NCI-H128 (cell line): ENCODE measurements at regions not wholly inside any gene's neighbourhood (a gene's known extent, or its start where the extent isn't known, plus 50 kb on each side); places are given as distances from the start of the nearest gene placed in this dataset.
A peak's percentile ranks its signal among the peaks of the same experiment; 100 is the strongest.
"Not testable (repeated sequence)": the region's sequence is repeated elsewhere in the genome, so short reads cannot be mapped to it uniquely, and the experiment has no call there.

ENCODE experiments used
- DNase-seq: peaks from one replicate; lab custom pipeline; 2025; ENCODE audit not compliant: unreplicated experiment; lab: John Stamatoyannopoulos, UW

DNA sequence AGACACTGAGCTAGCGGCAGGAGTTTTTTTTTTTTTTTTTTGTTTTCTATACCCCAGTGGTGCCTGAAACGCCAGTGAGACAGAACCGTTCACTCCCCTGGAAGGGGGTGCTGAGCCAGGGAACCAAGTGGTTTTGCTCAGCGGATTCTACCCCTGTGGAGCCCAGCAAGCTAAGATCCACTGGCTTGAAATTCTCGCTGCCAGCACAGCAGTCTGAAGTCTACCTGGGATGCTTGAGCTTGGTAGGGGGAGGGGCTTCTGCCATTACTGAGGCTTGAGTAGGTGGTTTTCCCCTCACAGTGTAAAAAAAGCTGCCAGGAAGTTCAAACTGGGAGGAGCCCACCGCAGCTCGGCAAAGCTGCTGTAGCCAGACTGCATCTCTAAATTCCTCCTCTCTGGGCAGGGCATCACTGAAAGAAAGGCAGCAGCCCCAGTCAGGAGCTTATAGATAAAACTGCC is 173.0 kb downstream of the DMAC1 start:
- not testable (repeated sequence) for DNase-seq

DNA sequence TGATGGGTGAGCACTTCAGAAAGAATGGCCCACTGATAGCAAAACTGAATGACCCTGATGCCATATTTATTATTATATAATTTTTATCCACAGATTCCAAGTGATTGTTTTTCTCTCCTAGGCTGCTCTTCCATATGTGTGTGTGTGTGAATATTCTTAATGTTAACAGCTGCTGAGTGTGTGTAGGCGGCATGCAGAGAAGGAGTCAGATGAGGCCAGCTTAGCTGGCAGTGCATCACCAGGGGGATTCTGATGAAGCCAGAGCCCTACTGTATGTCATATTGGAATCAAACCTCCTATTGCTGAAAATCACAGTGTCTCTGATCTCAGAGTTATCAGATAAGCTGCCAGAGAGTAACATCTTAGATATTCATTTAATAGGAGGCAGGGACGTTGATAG is 177.1 kb downstream of the DMAC1 start:
- no peak for DNase-seq

DNA sequence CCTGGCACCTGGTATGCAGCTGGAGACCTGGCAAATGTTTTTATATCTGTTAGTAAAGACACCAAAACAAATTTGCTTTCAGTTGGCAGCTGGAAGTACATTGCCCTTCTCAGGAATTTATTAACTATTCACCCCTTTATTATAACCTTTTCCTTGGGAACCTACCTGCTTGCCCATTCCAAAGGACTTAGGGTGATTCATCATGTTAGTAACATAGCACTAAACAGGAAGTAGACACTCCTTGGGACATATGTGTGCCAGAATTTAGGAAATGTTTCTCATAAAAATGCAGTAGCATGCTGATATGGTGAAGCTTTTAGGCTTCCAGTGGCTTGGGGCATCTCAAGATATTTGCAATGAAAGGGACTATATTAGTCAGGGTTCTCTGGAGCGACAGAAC is 184.2 kb downstream of the DMAC1 start:
- DNase-seq: no peak

DNA sequence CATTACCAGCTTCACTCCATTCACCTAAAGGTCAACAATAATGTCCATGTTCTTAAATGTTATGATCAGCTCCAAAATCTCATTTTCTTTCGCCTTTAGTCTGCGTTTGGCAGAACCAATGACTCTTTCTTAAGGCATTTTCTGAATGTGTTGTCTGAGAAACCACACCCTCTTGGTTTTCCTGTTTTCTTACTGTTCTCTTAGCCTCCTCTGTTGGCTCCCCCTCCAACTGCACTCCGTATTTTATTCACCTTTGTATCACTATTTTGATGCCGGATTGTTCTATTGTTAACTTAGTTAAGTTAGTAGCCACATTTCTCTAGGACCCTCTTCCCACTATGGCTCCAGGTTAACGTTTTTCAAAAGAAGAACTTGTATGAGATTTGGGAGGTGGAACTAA is 185.6 kb downstream of the DMAC1 start:
- DNase-seq: no peak

DNA sequence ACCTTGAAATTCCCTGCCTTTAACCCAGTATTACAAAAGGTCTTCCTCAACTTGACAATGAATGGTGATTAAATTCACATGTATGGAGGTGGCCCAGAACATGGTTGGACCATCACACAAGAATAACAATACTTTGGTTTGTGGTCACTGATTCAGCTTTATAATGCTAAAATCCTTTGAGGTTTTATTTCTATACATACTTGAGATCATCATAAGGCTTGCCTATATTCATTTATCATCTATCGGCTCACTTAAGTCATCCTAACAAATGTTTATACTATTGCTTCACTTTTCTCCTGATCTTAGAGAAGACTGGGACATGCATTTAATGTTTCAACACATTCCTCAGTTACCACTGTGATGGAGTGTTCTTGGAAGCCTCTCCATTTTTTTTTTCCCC is 191.3 kb downstream of the DMAC1 start:
- no peak for DNase-seq

DNA sequence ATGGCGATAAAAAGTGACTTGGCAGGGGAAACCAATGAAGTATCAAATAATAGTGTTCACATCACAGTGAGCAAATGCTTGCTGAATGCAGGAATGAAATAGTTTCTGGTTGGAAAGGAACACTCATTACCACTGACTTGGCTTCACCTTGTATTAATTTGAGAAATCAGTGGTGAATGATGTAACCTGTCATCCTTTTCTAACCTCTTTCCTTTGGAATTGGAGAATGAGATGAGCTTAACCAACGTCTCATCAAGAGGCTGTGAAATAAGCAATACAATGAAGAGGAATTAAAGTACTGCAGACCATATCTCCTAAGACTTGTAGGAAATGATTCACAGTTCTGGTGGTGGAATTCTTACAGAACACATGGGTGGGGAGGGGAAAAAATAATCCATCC is 192.2 kb downstream of the DMAC1 start:
- DNase-seq: no peak

DNA sequence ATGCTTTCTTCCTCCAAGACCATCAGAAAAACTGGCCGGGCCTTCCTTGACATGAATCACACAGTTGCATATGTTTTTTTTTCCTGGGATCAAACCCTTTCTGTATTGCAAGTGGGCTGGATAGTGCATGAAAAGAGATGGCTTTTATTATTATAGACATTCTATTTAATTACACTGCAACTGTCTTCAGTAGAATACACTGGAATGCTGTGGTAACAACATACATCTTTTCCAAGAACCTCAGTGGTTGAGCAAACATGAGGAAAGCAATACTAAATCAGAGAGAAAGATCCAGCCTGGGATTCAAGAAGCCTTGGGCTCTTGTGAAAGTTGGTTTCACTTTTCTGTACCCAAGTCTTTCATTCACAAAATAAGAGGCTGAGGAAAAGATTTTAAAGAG is 193.0 kb downstream of the DMAC1 start:
- DNase-seq: no peak

DNA sequence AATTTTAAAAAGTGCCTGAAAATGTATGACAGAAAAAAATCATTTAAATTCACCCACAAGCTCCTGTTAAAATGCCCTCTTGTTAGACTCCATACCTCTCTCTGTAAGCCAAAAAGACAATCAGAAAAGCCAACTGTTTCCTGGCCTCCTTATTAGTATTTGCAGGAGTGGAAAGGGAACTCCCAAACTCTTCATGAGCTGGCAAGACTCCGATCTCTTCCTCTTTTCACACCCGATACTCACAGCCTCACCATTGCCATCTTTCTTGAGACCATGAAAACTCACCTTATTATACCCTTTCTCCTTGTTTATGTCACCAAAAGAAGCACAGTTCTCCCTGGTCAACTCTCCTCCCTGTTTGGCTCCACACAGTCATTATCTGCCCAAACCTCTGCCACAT is 197.8 kb downstream of the DMAC1 start:
- no peak for DNase-seq

DNA sequence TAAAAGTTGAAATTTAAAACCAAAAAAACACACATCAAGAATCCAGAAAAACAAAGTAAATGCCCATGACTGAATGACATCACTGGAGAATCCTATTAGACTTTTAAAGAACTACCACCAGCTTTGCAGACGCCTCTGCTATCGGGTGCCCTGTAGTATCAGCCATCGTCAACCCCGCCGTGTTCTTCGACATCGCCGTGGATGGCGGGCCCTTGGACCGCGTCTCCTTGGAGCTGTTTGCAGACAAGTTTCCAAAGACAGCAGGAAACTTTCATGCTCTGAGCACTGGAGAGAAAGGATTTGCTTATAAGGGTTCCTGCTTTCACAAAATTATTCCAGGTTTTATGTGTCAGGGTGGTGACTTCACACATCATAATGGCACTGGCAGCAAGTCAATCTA is 201.9 kb downstream of the DMAC1 start:
- DNase-seq: no peak

DNA sequence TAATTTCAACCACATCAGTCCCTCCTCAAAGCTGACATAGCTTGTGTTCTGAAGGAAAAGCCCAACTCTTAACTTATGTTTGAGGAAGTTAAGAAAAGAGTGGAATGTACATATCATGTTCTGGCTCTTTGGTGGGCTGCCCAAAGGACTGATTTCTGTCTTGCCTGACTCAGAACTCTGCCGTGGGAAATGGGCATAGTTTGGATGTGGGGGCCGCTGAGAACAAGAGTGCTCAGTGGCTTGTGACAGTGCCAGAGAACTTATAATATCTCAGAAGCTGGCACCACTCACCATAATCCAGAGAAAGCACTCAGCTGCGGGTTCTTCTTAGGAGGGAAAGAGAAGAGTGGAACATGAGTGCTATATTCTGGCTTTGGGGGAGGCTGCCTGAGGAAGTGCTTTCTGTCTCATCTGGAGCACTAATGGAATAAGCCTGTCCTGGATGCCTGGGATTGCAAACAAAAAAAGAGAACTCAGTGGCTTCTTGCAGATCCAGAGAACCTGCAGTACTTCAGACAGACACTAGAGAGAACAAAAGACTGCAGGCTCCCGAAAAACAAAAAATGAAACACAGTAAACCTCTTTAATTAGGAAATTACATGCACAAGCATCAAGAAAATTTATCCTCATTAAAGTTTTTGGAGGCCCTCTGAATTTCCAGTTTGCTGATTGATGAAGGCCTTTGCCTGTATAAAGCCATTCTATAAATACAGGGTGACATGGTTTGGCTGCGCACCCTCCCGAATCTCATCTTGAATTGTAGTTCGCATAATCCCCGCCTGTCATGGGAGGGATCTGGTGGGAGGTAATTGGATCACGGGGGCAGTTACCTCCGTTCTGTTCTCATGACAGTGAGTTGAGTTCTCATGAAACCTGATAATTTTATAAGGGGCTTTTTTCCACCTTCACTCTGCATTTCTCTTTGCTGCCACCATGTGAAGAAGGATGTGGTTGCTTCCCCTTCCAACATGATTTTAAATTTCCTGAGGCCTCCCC is 207.0 kb downstream of the DMAC1 start:
- DNase-seq: no peak

DNA sequence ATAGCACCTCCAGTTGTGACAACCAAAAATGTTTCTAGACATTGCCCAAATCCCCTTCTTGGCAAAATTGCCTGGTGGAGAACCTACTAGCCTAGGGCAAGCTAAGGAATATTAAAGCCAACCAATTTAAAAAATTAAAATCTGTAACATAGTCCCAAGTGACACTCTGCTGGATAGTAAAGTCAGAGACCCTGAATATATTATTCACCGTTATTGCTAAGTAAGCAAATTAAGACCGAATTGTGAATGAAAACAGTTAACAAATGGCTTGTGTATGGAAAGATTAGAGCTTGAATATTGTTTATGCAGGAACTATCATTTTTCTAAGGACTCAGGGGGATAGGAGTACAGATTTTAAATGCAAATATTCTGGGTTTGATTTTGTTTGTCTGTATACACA is 208.1 kb downstream of the DMAC1 start:
- DNase-seq: no peak

DNA sequence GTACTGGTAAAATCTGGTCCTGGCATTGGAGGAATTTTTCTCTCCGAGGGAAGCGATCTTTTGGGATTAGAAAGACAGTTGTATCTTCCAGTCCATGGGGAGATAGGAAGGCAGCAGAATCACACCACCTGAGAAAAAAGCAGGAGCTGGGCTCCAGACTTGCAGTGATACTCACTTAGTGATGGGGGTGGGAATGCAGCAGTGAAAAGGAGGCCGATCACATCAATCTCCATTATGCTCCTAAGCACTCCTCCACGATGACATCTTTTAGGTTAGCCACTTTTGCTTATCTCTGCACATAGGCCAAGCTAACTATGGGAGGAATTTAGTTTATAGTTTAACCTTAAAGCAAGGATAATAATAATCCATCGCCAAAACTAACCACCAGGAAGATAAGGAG is 219.0 kb downstream of the DMAC1 start:
- no peak for DNase-seq

DNA sequence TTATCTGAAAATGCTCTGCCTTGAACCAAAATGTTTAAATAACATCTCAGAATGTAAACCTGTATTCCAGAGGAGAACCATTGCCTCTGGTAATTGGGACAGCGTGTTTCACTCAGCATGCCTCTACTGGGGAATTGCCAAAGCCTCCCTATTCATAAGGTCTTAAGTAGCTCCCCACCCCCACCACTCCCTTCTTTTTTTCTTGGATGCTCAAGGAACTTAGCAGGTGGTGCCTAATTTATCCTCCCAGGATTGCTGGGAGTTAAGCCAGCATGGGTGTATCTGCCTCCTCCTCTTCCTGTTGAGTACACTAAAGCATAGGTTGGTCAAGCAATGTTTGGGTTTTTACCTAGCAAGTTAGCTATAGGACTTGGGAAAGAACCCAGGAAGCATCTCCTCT is 220.2 kb downstream of the DMAC1 start:
- no peak for DNase-seq

DNA sequence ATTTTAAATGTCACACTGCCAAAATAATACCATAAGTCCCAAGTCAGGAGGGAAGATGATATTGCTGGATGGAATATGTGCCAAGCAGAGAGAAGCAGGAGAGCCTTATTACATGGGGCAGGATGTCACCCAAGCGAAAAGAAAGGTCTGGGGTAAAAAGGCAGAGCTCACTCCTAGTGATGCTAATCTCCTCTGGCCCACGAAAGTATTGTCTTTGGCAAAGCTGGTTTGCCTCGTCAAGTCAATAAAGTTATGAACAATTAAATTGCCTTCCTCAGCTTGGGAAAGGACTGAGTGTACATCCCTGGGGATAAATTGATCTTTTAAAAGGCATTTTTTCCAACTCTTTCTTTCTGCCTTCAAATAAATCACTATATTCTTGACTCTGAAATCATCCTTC is 220.6 kb downstream of the DMAC1 start:
- DNase-seq: no peak

DNA sequence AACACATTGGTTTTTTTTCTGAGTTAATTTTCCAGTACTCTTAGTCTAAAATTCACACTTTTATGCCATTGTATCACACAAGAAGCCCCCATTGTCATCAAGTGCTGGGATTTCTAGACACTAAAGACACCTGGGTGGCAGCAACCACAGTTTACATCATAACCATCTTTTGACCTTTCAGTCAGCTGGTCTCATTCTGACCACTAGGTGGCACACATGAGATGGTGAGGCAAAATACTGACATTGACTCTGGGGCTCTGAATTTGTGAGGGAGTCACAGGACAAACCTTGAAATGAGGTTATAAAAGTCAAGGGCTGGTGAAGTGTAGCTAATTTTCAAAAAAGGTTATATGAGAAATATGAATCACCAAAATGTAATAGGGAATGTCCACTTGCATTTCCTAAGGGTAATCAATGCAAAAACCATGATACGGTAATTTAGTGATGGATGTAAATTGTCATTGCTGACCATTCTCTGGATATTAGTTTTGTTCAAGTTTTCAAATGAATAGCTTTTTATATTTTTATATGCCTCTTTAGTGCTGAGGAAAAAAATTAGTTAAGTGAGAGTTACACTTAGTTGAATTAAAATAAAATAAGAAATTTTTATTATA is 229.4 kb downstream of the DMAC1 start:
- peak; percentile 57 for DNase-seq

DNA sequence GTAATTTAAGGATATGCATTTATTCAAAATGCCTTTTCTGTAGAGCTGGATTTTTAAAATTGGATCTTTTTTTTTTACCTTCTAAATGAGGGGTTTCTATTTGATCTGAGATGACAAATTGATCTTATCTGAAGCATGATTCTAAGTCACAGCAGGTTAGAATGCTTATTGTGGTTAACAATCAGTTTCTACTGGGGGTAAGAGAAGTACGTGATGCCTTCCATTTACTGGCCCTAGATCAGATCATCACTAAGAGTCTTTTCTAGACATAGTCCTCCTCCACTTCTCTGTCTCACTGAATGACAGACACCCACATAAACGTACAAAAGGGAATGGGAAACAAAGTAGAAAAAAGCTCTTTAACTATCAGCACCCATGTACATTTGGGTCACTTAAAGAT is 231.9 kb downstream of the DMAC1 start:
- no peak for DNase-seq

DNA sequence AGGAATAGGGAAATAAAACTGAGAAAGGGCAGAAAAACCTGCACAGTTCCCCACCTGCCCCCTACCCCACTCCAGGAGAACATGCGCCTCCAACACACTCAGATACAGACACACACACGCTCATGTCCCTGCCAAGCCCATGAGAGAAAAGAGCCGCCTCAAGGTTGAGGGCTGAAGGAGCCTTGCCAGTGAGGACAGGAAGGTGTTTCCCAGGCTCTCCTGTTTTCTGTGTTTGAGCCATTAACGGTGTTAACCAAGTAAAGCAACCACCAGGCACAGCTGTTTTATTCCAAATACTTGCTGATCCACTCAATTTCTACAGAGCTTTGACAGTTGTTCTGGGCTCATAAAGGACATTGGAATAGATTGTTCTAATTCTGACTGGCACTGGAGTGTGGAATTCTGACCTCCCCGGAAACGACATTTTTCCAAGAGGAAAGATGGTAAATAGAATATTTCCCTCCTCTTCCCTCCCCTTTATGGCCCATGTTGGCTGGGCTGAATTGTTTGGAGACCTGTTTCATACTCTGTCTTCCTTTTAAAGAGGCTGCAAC is 238.0 kb downstream of the DMAC1 start:
- no peak for DNase-seq

DNA sequence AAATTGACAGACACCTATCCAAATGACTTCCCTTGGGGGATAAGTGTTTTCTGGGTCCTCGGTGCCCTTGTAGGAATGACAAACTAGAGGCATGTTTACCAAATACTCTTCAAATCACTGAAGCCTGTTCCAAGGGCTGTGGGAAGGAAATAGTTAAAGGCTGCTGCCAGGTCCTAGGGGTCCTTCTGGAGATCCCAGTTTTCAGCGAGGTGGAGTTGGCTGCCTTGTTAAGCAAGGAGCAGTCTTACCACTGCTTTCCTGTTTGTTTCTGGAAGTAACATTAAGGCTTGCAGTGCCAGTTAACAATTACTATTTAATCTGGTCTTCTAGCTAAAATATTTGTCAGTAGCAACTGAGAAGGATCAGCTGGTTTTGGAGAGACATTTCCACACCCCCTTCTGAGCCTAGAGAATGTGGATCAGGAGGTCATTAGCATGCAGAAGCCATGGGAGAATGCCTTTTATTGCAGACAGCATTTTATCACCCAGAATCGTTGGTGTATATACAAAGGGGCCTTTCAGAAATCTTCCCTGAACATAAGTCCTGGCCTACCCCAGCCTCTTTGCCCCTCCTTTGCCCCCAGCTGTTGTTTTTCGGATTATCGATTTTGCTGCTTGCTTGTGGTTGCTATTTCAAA is 238.8 kb downstream of the DMAC1 start:
- no peak for DNase-seq

DNA sequence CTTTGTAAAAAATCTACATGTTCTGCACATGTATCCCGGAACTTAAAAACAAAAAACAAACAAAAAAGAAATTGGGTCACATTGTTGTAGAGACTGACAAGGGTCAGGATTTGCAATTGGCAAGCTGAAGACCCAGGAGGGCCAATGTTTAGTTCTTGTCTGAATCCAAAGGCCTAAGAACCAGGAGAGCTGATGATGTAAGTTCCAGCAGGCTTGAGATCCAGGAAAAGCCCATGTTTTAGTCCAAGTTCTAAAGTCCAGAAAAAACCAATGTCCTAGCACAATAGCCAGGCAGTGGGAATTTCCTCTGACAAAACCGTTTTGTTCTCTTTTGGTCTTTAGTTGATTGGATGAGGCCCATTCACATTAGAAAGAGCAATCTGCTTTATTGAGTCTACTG is 244.9 kb downstream of the DMAC1 start:
- DNase-seq: no peak

DNA sequence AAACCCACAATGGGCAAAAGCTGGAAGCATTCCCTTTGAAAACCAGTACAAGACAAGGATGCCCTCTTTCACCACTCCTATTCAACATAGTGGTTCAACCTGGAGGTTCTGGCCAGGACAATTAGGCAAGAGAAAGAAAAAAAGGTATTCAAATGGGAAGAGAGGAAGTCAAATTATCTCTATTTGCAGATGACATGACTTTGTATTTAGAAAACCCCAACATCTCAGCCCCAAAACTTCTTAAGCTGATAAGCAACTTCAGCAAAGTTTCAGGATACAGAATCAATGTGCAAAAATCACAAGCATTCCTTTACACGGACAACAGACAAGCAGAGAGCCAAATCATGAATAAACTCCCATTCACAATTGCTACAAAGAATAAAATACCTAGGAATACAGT is 246.9 kb downstream of the DMAC1 start:
- not testable (repeated sequence) for DNase-seq

DNA sequence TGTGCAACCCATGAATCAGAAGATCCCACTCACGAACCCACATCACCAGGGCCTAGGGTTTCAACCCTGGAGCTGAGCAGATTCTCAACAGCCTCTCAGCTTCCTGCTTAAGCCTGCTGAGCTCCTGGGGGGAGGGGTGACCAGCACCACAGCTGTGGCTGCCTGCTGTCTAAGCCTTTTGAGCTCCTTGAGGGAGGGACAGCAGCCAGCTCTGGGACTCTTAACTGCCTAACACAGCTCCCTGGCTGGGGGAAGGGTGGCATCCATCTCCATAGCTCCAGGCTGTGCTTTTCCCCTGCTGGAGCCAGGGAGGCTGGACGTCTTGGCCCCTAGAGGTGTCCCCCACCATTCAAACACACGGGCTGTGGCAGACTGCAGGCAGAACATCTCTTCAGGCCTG is 250.3 kb downstream of the DMAC1 start:
- no peak for DNase-seq

DNA sequence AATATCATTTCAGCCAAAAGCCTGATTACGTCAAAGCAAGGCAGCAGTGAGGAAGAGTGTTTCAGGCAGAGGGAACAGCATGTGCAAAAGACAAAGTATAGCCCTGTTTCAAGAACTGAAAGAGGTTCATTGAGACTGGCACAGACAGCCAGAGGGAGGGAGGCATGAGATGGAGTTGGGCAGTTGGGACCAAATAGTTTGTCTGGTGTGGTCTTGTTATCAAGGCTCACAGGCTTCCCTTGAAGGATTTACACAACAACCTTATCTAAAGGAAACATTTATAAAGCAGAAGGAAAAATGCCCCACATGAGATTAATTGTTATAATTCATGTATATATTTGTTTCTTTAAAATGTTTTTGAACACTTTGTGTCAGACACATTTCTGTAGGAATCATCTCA is 253.3 kb downstream of the DMAC1 start:
- DNase-seq: no peak
